SU-DHL-6 (cell line): ENCODE measurements at regions not wholly inside any gene's neighbourhood (a gene's known extent, or its start where the extent isn't known, plus 50 kb on each side); places are given as distances from the start of the nearest gene placed in this dataset.

Experiments used
- EZH2phosphoT487 ChIP-seq: fragments of 200-600 bp; sonication (generic), shearing (Covaris generic); conservative IDR thresholded peaks from 2 replicates; pipeline ENCODE4 v1.6.1; 2018; ENCODE audit warnings: mild to moderate bottlenecking, antibody characterized with exemption, low read length, moderate library complexity, mixed read lengths
- TF ChIP-seq, protein P1 (sequence below): fragments of 200-600 bp; sonication (generic); IDR thresholded peaks from one replicate; pipeline ENCODE4 v1.5.1; 2017; ENCODE audit warnings: antibody characterized with exemption, mild to moderate bottlenecking, low read length, moderate library complexity; ENCODE audit not compliant: insufficient read depth, poor library complexity, severe bottlenecking

DNA sequence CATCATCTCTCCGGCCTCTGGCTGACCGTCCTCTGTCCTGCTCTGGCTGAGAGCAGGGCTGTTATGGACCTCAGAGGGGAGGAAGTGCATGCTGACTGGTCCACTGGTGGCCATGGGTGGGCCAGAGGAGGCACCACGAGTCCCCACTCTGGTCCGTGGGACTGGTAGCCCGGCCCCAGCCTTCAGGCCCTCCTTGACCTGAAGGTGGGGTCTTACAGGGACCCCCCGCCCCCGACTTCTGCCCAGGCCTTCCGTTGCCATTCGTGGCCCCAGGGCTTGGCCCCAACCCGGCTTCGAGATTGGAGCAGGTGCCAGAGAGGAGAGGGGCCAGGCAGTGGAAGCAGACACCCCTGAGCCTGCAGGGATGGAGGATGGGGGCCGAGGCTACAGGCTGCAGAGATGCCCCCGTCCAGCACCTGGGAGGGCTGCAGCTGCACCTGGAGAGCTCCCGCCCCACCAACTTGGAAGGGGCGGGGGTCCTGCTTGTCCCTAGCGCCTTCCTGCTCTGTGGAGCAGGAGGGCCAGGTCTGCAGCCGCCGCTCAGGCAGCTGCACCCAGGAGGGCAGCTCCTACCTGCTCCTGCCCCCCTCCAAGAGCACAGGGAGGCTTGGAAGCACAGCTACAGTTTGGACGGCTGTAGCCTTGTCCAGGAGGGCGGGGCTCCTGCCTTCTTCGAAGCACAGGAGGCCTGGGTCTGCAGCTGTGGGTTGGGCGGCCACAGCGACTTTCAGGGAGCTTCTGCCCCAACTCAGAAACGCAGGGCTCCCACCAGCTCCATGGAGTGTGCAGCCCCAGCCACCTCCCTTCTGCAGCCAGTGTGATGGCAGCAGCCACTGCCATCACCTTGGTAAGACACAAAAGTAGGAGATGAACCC is 142.5 kb downstream of the KLF13 start:
- TF ChIP-seq EZH2phosphoT487, result no peak
- TF ChIP-seq, protein P1, sequence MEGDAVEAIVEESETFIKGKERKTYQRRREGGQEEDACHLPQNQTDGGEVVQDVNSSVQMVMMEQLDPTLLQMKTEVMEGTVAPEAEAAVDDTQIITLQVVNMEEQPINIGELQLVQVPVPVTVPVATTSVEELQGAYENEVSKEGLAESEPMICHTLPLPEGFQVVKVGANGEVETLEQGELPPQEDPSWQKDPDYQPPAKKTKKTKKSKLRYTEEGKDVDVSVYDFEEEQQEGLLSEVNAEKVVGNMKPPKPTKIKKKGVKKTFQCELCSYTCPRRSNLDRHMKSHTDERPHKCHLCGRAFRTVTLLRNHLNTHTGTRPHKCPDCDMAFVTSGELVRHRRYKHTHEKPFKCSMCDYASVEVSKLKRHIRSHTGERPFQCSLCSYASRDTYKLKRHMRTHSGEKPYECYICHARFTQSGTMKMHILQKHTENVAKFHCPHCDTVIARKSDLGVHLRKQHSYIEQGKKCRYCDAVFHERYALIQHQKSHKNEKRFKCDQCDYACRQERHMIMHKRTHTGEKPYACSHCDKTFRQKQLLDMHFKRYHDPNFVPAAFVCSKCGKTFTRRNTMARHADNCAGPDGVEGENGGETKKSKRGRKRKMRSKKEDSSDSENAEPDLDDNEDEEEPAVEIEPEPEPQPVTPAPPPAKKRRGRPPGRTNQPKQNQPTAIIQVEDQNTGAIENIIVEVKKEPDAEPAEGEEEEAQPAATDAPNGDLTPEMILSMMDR, result no peak
